ENCODE measurements at regions not wholly inside any gene's neighbourhood (a gene's known extent, or its start where the extent isn't known, plus 50 kb on each side); places are given as distances from the start of the nearest gene placed in this dataset.
A peak's percentile ranks its signal among the peaks of the same experiment; 100 is the strongest.
"Not testable (repeated sequence)": the region's sequence is repeated elsewhere in the genome, so short reads cannot be mapped to it uniquely, and the experiment has no call there.

DNA sequence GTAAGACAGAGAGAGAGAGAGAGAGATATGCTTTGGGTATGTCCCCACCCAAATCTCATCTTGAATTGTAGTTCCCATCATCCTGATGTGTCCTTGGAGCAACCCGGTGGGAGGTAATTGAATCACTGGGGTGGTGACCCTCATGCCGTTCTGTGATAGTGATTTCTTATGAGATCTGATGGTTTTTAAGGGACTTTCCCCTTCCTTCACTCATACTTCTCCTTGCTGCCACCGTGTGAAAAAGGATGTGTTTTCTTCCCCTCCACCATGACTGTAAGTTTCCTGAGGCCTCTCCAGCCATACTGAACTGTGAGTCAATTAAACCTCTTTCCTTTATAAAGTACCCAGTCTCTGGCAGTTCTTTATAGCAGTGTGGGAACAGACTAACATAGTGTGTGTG lies 60.3 kb downstream of the EOMES start:
- no peak overlapping the region for H3K4me3 ChIP-seq (ENCODE audit: low read depth, low read length)
- no peak for DNase-seq (ENCODE audit: low read depth)

DNA sequence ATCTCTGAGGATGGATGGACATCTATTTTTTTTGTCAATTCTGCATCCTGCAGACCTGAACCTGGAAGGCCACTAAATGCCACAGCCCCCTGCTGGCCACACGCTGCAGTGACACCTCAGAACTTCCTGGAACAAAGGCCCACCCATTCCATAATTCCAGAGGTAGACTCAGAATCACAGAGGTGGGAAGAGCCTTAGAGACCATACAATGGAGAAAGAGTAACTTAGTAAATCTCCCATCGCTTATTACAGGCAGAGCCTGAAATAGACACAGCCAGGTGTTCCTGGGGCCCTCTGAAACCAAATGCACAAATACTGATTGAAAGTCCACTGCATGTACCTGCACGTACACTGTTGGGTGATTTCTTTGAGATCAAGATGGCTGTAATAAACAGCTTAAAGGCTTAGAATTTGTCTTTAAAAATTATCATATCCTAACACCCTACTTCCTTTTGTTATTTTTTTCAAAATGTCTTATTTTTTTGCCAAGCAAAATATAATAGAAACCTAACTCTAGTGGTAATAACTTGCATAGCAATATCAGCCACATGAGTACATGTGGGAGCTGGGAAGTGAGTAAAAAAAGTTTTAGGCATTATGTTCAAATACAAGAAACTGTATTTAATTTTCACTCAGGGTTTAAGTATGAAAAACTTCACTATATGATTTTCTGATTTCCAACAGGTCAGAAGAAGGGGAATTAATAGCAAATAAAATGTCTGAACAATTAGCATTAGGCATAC lies 62.7 kb downstream of the EOMES start:
- no peak overlapping the region for H3K4me3 ChIP-seq (ENCODE audit: low read depth, low read length)
- DNase-seq (ENCODE audit: low read depth): no peak

DNA sequence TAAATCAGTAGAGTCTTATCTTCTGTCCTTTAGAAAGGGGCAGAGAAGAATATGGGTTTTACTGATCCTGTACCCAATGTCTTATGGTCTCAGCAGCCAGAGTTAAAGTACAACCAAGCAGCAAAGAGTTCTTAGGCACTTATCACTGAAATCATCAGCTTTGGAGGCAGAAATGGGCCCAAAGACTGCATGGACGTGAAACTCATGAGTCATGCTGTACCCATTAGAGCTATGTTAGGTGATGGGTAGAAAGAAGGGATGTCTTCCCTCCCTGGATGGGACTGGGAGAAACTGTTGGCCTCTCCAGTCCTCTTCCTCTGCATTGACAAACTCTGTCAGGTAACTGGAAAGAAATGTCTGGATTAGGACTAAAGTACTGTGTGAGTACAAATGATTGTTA lies 63.4 kb downstream of the EOMES start:
- no peak overlapping the region for H3K4me3 ChIP-seq (ENCODE audit: low read depth, low read length)
- DNase-seq (ENCODE audit: low read depth): no peak

DNA sequence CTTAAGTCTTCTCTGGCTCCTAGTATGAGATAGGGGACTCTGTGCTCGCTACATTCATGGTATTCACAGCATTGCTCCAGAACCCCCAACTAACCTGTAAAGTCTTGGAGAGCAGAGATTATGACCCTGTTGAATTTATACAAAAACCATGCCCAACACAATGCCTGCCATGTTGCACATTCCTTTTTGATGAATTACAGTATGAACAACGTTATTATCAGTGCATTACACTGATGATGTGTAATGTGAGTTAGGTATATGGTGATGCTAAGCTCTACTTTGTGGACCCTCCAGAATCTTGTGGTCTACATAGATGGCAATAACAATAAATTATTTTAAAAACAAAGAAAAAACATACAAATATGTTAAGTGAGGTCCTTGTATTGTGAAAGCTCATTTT lies 64.3 kb downstream of the EOMES start:
- DNase-seq (ENCODE audit: low read depth): no peak
- no peak overlapping the region for H3K4me3 ChIP-seq (ENCODE audit: low read depth, low read length)

DNA sequence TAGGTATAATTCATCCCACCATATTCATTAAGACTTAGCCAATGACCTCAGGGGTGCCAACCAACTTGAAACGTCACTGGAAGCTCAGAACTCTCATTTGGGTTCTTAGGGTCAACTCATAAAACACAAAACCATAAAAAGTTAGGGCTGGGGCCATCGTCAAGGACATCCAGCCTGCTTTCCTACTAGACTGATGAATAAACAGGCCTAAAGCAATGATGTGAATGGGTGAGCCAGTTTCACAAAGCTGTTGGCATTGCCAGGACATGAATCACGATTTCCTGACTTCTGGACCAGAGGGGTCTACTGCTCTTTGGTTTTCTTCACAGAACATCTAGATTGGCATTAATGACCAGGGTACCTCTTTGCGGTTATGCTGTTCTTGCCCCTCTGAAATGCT lies 64.7 kb downstream of the EOMES start:
- no peak overlapping the region for H3K4me3 ChIP-seq (ENCODE audit: low read depth, low read length)
- DNase-seq (ENCODE audit: low read depth): no peak

DNA sequence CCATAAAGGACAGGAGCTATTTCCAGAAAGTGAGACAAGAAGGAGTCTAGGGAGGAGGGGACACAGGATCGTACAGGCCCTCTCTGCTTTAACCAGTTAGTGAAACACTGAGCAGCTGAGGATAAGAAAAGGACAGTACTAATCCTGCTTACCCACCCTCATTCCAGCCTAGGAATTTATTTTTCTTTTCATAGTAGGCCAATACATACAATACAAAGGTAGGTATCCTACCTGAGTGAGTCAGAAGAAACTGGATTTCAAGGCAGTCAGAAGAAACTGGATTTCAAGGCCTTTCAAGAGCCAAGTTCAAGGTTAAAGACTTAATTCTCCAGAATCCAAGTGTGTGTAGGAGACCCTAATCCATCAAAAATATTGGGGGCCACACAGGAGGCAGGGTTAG lies 65.3 kb downstream of the EOMES start:
- DNase-seq (ENCODE audit: low read depth): no peak
- no peak overlapping the region for H3K4me3 ChIP-seq (ENCODE audit: low read depth, low read length)

DNA sequence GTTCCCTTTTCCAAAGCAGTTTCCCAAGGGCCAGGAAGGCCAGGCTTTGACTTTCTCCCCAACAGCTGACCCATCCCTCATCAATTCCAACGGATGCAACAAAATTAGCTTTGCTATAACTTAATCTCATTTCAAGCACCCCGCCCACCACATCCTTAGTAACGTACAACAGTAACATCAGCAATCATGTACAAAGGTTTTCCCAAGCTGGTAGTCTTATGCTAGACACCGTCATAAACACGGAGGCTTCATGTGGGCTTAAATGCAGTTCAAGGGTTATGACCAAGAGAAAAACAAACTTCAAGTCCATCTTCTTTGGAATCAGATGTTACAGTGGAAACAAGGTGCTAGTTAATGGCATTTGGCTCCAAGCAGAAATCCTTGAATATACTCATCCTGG lies 66.6 kb downstream of the EOMES start:
- no peak overlapping the region for H3K4me3 ChIP-seq (ENCODE audit: low read depth, low read length)
- no peak for DNase-seq (ENCODE audit: low read depth)

DNA sequence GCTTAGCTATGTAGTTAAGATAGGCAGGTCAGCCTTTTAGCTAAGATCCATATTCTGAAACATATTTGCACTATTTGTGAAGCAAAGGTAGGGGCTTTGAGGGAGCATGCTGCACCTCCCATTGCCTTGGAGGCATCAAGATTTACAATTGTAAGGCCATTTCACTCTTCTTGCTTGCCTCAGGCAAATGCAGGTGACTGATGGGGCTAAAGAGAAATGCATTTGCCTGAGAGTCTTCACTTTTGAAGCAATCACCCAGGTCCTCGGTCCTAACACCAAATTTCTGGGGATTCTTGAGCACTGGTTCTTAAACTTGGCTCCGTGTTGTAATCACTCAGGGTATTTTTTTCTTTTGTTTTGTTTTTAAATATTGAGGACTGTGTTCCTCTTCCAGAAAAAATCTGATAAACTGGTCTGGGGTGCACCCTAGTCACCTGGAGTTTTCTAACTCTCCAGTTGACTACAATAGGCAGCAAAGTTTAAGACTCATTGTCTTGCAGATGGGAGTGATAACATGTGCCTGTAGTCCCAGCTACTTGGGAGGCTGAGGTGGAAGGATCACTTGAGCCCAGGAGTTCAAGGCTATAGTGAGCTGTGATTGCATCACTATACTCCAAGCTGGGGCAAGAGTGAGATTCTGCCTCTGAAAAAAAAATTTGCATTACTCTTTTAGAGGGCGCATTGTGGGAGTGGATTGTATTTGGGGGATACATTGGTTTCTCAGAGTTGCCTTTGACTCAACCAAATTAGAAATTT lies 68.1 kb downstream of the EOMES start:
- no peak for DNase-seq (ENCODE audit: low read depth)
- H3K4me3 ChIP-seq (ENCODE audit: low read depth, low read length): no peak overlapping the region

DNA sequence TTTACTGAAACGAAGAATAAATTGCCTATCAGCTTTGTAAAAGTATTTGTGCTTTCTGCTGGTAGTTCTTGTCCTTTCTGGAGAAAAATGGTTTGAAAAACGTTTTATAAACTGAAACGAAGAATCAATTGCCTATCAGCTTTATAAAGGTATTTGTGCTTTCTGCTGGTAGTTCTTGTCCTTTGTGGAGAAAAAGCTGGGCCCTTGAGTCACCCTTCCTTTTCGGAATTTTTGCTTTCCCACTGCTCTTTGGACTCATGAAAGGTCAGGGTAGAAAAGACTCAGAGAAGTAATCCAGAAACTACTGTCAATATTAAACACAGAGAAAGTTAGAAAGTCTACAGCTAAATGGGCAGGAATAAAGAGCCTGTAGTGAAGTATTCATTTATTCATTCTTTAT lies 72.8 kb downstream of the EOMES start:
- no peak overlapping the region for H3K4me3 ChIP-seq (ENCODE audit: low read depth, low read length)
- DNase-seq (ENCODE audit: low read depth): no peak

DNA sequence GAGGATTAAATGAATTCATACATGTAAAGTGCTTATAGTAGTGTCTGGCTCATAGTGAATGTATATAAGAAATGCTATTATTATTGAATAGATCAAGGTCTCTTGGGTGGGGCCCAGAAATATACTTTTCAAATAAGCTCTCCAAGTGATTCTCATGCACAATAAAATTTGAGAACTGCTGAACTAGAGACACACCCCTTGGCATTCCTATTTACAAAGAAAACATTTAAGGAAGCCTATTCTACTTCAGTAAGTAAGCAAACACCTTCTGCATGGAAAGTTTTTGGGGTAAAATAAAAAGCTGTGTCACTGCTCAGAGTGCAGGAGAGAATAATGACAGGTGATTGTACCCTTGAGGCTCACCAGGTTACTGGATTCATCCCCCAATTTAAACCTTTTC lies 75.2 kb downstream of the EOMES start:
- no peak overlapping the region for H3K4me3 ChIP-seq (ENCODE audit: low read depth, low read length)

DNA sequence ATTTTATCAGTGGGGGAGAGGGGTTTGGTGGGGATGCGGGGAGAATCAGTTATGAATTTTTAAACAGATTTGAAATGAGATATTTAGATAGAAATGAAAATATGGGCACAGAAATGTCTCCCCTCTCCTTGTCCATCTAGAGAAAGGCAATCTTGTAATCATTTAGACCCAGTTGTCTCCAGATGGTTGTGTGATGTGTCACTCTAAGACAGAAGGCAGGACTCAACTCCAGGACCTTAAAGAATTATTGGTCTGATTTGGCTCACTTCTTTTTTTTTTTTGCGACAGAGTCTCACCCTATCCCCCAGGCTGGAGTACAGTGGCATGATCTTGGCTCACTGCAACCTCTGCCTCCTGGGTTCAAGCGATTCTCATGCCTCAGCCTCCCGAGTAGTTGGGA lies 77.2 kb downstream of the EOMES start:
- no peak for DNase-seq (ENCODE audit: low read depth)
- H3K4me3 ChIP-seq (ENCODE audit: low read depth, low read length): no peak overlapping the region

More for the DNA sequence above, 75.2 kb downstream of the EOMES start:
- no peak for DNase-seq (ENCODE audit: low read depth)

DNA sequence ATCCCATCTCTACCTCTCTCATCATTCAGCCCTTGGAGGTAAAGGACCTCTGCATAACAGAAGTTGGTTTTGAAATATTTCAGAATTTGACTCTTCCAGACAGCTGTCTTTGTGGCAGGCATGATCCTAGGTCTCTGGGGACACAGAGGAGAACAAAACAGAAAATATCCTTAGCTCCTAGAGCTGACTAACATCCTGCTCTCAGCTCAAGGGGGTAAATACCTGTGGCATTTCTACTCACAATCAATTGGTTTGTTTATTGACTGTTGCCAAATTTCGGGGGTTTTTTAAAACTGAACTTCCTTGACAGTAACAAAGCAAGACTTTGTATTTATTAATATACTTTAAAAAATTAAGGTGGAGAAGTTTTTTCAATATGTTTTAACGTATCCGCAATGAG lies 78.8 kb downstream of the EOMES start:
- DNase-seq (ENCODE audit: low read depth): peak; percentile 33
- H3K4me3 ChIP-seq (ENCODE audit: low read depth, low read length): no peak overlapping the region

DNA sequence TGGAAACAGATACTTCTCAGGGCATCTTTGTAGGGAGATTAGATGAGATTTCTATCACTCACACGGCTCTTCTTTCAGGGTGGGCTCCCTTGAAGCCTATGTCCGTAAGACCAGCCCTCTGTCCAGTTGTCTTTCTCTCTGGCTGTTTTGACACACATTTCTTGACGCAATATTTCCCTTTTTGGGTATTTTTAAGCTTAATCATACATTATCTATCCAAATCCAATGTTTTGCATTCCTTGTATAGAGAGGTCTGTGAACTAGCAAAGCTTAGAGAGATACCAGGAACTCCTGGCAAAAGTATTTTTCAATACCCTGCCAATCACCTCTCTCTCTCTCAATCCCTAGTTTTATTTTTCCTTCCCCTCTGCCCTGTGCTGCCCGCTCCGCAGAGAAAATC lies 79.3 kb downstream of the EOMES start:
- no peak overlapping the region for H3K4me3 ChIP-seq (ENCODE audit: low read depth, low read length)
- no peak for DNase-seq (ENCODE audit: low read depth)

DNA sequence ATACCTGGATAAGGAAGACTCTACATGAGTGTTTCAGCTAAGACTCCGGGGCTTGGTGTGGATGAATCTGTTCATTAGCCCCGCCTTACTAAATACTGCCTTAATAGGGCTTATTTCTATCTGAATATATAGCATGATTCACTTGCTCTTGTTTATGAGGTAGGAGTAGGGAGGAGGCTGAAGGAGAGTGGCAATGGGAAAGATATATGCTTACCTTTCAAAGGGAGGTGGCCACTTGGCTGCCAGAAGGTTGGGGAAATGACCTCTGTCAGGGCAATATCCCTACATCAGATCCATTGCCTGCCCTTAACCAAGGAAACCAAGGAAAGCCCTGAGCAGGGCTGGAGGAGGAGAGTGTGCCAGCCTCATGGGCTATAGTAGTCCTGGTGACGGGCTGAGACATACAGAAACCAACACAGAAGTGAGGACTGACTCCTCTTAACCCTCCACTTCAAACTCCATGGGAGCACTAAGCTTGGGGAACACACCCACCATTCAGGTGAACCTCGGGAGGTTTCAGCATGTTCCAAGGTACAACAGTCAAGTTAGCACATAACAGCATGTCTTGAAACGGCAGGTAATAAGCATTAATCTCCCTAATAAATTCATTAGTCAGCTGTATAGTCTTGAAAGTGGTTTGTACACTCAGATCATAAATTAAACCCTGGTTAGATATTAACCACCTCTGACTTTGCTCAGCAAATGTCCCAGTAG lies 80.1 kb downstream of the EOMES start:
- no peak overlapping the region for H3K4me3 ChIP-seq (ENCODE audit: low read depth, low read length)
- DNase-seq (ENCODE audit: low read depth): no peak

DNA sequence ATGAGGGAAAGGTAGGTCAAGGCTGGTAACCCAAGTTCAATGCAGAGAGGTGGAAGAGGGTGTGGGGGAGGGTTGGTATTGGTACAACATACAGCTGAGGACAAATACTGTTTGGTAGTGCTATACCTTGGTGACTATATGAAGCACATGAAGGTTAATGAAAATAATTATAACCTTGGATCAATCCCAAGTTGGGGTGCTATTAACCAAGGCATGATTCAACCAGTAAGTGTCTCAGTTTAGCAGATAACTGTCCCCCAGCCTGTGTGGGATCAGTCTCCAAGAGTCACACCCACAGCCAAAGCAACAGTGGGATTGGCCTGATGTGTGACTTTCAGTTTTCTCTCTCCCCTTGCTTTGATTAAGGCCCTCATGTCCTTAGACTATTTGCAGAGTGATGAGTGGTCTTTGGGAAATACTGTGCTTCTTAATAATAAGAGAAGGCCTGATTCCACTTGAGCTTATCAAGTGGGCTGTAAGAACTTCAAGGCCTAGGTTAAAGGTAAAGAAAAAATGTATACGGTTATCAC lies 80.8 kb downstream of the EOMES start:
- DNase-seq (ENCODE audit: low read depth): no peak
- no peak overlapping the region for H3K4me3 ChIP-seq (ENCODE audit: low read depth, low read length)

DNA sequence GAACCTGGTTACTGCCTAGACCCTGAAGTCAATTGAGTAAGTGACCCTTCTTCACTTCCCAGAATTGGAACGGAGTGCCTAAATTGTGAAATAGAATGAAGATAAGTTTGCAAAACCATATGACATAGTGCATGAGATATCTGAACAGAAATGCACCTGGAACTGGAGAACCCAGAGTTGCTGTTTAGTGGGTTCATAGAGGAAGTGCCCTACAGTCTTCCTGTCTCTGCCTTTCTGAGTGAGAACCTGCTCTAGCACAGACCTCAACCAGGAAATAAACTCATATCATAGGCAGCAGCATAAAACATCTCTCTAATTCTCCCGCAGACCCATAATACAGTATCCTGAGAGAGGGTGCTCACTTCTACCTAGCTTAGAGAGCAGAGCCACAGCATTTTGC lies 82.9 kb downstream of the EOMES start:
- no peak overlapping the region for H3K4me3 ChIP-seq (ENCODE audit: low read depth, low read length)
- DNase-seq (ENCODE audit: low read depth): no peak

DNA sequence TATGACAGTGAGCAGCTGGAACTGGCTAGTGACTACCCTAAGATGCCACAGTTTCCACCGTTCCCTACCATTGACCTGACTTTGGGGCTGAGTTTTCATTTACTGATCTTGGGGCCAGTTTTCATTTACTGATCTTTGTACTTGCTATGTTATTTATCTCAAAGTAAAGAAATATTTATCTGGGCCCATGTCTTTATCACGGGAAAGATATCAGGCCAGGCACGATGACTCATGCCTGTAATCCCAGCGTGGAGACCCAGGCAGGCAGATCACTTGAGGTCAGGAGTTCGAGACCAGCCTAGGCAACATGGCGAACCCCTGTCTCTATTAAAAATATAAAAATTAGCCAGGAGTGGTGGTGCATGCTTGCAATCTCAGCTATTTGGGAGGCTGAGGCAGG lies 83.5 kb downstream of the EOMES start:
- no peak overlapping the region for H3K4me3 ChIP-seq (ENCODE audit: low read depth, low read length)
- DNase-seq (ENCODE audit: low read depth): no peak

DNA sequence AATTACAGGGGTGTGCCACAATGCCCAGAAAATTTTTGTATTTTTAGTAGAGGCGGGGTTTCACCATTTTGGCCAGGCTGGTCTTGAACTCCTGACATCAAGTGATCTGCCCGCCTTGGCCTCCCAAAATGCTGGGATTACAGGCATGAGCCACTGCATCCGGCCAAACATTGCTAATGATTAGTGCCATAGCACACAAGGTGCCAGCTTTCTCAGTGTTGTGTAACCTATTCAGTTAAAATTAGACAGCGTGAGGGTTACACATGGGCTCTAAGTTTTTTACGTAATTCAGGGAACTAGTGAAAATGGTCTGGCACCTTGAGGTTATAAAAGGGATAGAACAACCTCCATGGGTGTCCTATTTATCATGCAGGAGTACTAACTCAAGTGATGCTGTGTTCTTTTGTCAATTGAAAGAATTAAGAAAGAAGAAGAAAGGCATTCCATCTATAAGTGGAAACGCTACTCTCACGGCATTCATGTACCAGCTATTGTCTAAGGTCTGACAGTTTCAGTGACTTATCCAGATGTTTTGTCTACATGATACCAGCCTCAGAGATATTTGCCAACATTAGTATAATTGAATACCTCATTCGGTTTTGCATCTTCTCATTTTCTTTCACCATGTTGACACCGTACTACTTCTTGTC lies 84.7 kb downstream of the EOMES start:
- H3K4me3 ChIP-seq (ENCODE audit: low read depth, low read length): no peak overlapping the region
- no peak for DNase-seq (ENCODE audit: low read depth)

DNA sequence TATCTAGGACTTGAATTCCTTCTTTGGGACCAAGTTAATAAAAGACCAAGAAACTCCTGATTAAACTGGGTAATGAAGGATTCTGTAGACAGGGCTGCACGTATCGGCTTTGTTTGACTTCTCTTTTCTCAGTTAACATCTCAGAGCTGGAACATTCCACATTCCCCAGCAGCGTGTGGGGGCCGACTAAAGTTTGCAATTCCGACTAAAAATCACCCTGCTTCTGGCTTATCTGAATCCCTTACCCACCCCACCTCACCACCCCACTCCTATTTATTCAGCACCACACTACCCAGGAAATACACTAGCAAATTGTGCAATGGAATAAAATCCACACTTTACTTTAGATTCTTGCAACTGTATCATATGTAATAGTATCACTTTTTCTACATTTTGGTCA lies 87.1 kb downstream of the EOMES start:
- not testable (repeated sequence) for H3K4me3 ChIP-seq (ENCODE audit: low read depth, low read length); DNase-seq (ENCODE audit: low read depth)

DNA sequence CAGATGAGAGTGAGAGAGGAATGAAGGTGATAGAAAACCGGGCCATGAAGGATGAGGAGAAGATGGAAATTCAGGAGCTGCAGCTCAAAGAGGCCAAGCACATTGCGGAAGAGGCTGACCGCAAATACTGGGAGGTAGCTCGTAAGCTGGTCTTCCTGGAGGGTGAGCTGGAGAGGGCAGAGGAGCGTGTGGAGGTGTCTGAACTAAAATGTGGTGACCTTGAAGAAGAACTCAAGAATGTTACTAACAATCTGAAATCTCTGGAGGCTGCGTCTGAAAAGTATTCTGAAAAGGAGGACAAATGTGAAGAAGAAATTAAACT lies 88.9 kb downstream of the EOMES start:
- DNase-seq (ENCODE audit: low read depth): no peak
- H3K4me3 ChIP-seq (ENCODE audit: low read depth, low read length): peak overlapping the region; percentile 39
